Nephron progenitor cell (in vitro differentiated cells): ENCODE measurements at regions not wholly inside any gene's neighbourhood (a gene's known extent, or its start where the extent isn't known, plus 50 kb on each side); places are given as distances from the start of the nearest gene placed in this dataset.

Experiments used
- DNase-seq: peaks from one replicate; pipeline ENCODE4 v3.0.0; 2021
- H3K27ac Mint-ChIP-seq: 2 replicates; pipeline ENCODE4 v1.8.0; 2021; ENCODE audit warnings: mild to moderate bottlenecking, moderate library complexity, mixed read lengths
- H3K27me3 Mint-ChIP-seq: 2 replicates; pipeline ENCODE4 v1.8.0; 2021; ENCODE audit warnings: mild to moderate bottlenecking, low read depth, mixed read lengths; ENCODE audit not compliant: poor library complexity
- H3K36me3 Mint-ChIP-seq: 2 replicates; pipeline ENCODE4 v1.8.0; 2021; ENCODE audit warnings: low read depth, mixed read lengths
- H3K4me1 Mint-ChIP-seq: 2 replicates; pipeline ENCODE4 v1.8.0; 2021; ENCODE audit warnings: mixed read lengths
- H3K4me3 Mint-ChIP-seq: 2 replicates; pipeline ENCODE4 v1.8.0; 2021; ENCODE audit warnings: mild to moderate bottlenecking, moderate library complexity, mixed read lengths
- H3K9me3 Mint-ChIP-seq: 2 replicates; pipeline ENCODE4 v1.8.0; 2021; ENCODE audit warnings: mild to moderate bottlenecking, moderate library complexity, mixed read lengths
- CTCF ChIP-seq: fragments of 200-600 bp; sonication (generic); IDR thresholded peaks from 2 replicates; pipeline ENCODE4 v1.5.0; 2021; ENCODE audit warnings: antibody characterized with exemption

DNA sequence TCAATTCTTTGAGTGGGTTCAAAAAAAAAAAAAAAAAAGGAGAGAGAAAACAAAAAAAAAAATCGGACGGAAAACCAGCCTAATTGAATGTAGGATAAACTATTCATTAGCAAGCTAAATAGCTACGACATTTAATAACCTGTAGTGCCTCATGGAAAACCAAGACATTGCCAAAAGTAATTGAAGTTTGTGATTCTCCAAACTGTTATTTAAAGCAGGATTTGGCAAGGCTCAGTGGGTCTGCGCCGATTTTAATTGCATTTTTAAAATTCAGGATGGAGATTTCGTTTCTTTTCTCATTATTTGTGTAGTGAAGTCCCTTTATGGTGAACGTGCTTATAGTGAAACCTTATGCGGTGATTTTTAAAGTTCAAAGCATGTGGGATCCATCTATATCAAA lies 127.2 kb upstream of the NFIB start:
- no peaks in the 10 kb centered on the region for H3K9me3 Mint-ChIP-seq
- H3K36me3 Mint-ChIP-seq: no peaks in the 10 kb centered on the region
- H3K27ac Mint-ChIP-seq: no peak overlapping the region
- no peak for DNase-seq
- no peak for TF ChIP-seq CTCF
- no peak overlapping the region for H3K4me3 Mint-ChIP-seq
- H3K4me1 Mint-ChIP-seq: peaks cover 11% of the 10 kb centered on the region
- H3K27me3 Mint-ChIP-seq: peaks cover 1% of the 10 kb centered on the region

DNA sequence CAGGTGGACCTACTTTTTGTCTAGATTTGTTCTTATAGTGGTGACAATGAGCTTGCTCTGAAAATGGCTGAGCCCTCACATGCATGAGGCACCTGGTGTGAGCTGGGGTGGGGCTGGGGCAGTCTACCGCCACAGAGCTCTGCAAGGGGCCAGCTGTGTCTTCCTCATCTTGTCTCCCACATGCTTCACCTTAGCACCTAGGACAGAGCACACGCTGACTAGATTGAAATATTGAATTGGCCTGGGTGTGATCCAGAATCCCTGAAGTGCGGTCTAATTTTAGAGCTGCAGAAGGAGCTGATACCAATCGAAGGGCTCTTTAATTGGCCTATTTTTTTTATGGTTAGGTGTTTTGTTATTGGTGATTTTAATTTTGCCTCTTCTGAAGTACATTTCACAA lies 126.1 kb upstream of the NFIB start:
- TF ChIP-seq CTCF: no peak
- Mint-ChIP-seq H3K4me1 (peaks cover 11% of the 10 kb centered on the region), H3K9me3 (no peaks in the 10 kb centered on the region), H3K36me3 (no peaks in the 10 kb centered on the region), H3K4me3 (no peak overlapping the region), H3K27ac (no peak overlapping the region), H3K27me3 (peaks cover 5% of the 10 kb centered on the region)
- no peak for DNase-seq

DNA sequence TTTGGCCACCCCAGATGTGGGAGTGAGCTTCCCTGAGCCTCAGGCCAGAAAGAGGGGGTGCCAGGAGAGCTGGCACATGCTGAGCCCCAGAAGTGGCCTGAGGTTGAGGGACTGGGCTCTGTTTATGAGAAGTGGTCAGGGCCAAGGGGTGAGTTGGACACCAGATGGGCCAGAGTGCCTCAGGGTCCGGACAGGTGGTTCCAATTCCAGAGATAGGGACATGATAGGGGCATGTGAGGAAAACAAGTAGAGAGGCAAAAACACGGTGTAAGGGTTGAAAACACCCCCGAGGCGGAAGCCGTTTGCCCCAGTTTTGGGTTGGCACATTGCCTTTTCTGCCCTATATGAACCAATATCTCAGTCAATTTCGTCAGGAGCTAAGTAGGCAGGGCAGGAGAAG lies 125.6 kb upstream of the NFIB start:
- no peak for TF ChIP-seq CTCF
- DNase-seq: no peak
- no peaks in the 10 kb centered on the region for H3K36me3 Mint-ChIP-seq
- H3K27ac Mint-ChIP-seq: no peak overlapping the region
- no peak overlapping the region for H3K4me3 Mint-ChIP-seq
- peaks cover 5% of the 10 kb centered on the region for H3K27me3 Mint-ChIP-seq
- peaks cover 11% of the 10 kb centered on the region for H3K4me1 Mint-ChIP-seq
- no peaks in the 10 kb centered on the region for H3K9me3 Mint-ChIP-seq

GRCh38 chr9:14438232-14439021 lies 124.5 kb upstream of the NFIB start:
- no peaks in the 10 kb centered on the region for H3K36me3 Mint-ChIP-seq
- no peak for DNase-seq
- no peak for TF ChIP-seq CTCF

GRCh38 chr9:14437354-14438231 lies 123.7 kb upstream of the NFIB start:
- H3K4me3 Mint-ChIP-seq: no peak overlapping the region
- peaks cover 11% of the 10 kb centered on the region for H3K4me1 Mint-ChIP-seq
- no peaks in the 10 kb centered on the region for H3K36me3 Mint-ChIP-seq
- no peaks in the 10 kb centered on the region for H3K9me3 Mint-ChIP-seq
- no peak overlapping the region for H3K27ac Mint-ChIP-seq
- peaks cover 5% of the 10 kb centered on the region for H3K27me3 Mint-ChIP-seq
- no peak for TF ChIP-seq CTCF
- no peak for DNase-seq

More at GRCh38 chr9:14438232-14439021, 124.5 kb upstream of the NFIB start:
- peaks cover 5% of the 10 kb centered on the region for H3K27me3 Mint-ChIP-seq
- no peak overlapping the region for H3K4me3 Mint-ChIP-seq
- peaks cover 11% of the 10 kb centered on the region for H3K4me1 Mint-ChIP-seq
- no peak overlapping the region for H3K27ac Mint-ChIP-seq
- no peaks in the 10 kb centered on the region for H3K9me3 Mint-ChIP-seq
